Gastrocnemius medialis (tissue), 4 donors: ENCODE measurements at regions not wholly inside any gene's neighbourhood (a gene's known extent, or its start where the extent isn't known, plus 50 kb on each side); places are given as distances from the start of the nearest gene placed in this dataset.

Experiments used
- POLR2A ChIP-seq, 2 donors: fragments of 450-650 bp; IDR thresholded peaks; one replicate each; pipeline ENCODE4 v1.6.1; 2017; ENCODE audit warnings: antibody characterized with exemption in 2 of 2, mild to moderate bottlenecking in 2 of 2, moderate library complexity in 2 of 2
- TF ChIP-seq, protein P1 (sequence below), 5 experiments: fragments of 450-650 bp in 3 of 5; fragments of 200-600 bp in 2 of 5; sonication (generic) in 2 of 5; IDR thresholded peaks in 4 of 5; conservative IDR thresholded peaks in 1 of 5; 1 replicate in 4 of 5; 2 replicates in 1 of 5; pipeline ENCODE4 v1.5.1; 2016 to 2019; ENCODE audit warnings: antibody characterized with exemption in 5 of 5, mild to moderate bottlenecking in 3 of 5, moderate library complexity in 3 of 5

DNA sequence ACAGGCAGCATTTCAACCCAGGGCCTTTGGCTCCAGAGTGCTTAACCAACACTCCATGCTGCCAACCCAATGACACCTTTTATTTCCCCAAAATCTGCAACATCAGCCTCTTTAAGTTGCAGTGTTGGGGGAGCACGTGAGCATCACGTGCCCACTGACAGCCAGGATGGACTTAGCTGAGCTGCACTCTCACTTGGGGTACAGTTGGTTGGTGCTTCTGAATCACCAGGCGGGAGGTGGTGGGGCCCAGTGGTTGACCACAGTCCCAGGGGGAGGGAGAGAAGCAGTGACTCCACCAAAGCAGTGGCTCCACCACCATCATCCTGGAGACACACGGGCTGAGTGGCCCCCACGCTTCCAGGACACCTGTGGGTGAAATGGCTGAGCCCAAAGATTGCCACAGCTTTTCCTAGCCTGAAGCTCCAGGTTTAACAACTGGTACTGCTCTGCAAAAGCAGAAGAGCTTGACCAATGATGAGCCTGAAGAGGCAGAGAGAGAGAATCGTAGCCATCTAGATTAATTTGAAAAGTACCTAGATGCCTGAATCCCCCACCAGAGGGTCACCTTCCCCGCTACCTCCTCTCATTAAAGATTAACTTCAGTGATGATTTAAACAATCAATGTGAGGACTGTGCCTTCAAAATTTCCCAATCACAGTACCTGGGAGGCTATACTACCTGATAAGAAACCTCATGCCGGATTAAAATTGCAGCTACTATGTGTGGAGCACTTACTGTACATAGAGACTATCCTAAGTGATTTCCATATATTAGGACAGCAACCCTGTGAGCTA lies 193.8 kb downstream of the FOXO1 start:
- TF ChIP-seq, protein P1, sequence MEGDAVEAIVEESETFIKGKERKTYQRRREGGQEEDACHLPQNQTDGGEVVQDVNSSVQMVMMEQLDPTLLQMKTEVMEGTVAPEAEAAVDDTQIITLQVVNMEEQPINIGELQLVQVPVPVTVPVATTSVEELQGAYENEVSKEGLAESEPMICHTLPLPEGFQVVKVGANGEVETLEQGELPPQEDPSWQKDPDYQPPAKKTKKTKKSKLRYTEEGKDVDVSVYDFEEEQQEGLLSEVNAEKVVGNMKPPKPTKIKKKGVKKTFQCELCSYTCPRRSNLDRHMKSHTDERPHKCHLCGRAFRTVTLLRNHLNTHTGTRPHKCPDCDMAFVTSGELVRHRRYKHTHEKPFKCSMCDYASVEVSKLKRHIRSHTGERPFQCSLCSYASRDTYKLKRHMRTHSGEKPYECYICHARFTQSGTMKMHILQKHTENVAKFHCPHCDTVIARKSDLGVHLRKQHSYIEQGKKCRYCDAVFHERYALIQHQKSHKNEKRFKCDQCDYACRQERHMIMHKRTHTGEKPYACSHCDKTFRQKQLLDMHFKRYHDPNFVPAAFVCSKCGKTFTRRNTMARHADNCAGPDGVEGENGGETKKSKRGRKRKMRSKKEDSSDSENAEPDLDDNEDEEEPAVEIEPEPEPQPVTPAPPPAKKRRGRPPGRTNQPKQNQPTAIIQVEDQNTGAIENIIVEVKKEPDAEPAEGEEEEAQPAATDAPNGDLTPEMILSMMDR (IDR thresholded peaks at IDR 0.05 in 4 of 5, conservative IDR thresholded peaks at IDR 0.05 in 1 of 5): no peak
- no peak for TF ChIP-seq POLR2A (IDR thresholded peaks at IDR 0.05)
